GM12878 (cell line): ENCODE measurements at regions not wholly inside any gene's neighbourhood (a gene's known extent, or its start where the extent isn't known, plus 50 kb on each side); places are given as distances from the start of the nearest gene placed in this dataset.

Experiments
- ATAC-seq: fragments of 200-7000 bp; cut with Tn5 transposase; 3 replicates; pipeline ENCODE4 v1.9.1; 2020; ENCODE audit warnings: mild to moderate bottlenecking, moderate library complexity
- BruUV-seq: library from RNA; stranded (reverse); fragments of 400-500 nt; replicated peaks from 2 replicates; lab custom pipeline; 2021; lab: Mats Ljungman, UMichigan
- CTCF ChIA-PET: fragments of 300-600 bp; sonication (Branson Sonifier 250); formaldehyde crosslinking; extraction: SDS; loops from one replicate; lab custom pipeline; 2021; ENCODE audit warnings: inconsistent platforms; lab: Yijun Ruan, JAX
- POLR2A ChIA-PET: fragments of 350-600 bp; formaldehyde crosslinking; extraction: SDS; loops from one replicate; lab custom pipeline; 2021; ENCODE audit warnings: inconsistent platforms; lab: Charles Lee
- RAD21 ChIA-PET: fragments of 300-600 bp; sonication (Branson Sonifier 250); formaldehyde crosslinking; loops from one replicate; lab custom pipeline; 2023; ENCODE audit warnings: antibody characterized with exemption; ENCODE audit not compliant: unreplicated experiment; lab: Charles Lee
- SMC1A ChIA-PET: fragments of 300-600 bp; sonication (Branson Sonifier 250); formaldehyde crosslinking; loops from one replicate; lab custom pipeline; 2023; ENCODE audit not compliant: unreplicated experiment, uncharacterized antibody; lab: Charles Lee
- DNase-seq: peaks from one replicate; pipeline ENCODE4 v3.0.0-alpha.2; 2011; ENCODE audit warnings: low read depth, low spot score
- FAIRE-seq: peaks from 3 replicates; lab custom pipeline; 2011; peaks lifted over from hg19 to GRCh38; lab: Jason Lieb, UNC
- H2AFZ ChIP-seq: 2 replicates; pipeline ENCODE4 v1.6.0; 2011; ENCODE audit warnings: low read depth, low read length, control low read depth; ENCODE audit not compliant: control insufficient read depth
- H3K27ac ChIP-seq: 2 replicates; pipeline ENCODE4 v1.5.1; 2011; ENCODE audit warnings: control low read depth; ENCODE audit not compliant: control insufficient read depth, insufficient read depth
- H3K27me3 ChIP-seq, 2 experiments: replicated peaks in 1 of 2; 2 replicates each; pipeline versions ENCODE4 v1.6.0 to v1.6.1; 2011; ENCODE audit warnings: low read length in 1 of 2; ENCODE audit not compliant: control insufficient read depth in 2 of 2, insufficient read depth in 2 of 2
- H3K36me3 ChIP-seq, 2 experiments: 2 replicates each; pipeline ENCODE4 v1.5.1; 2011; ENCODE audit warnings: low read length in 1 of 2; ENCODE audit not compliant: control insufficient read depth in 2 of 2, insufficient read depth in 2 of 2
- H3K4me1 ChIP-seq: 2 replicates; pipeline ENCODE4 v1.6.1; 2011; ENCODE audit warnings: mild to moderate bottlenecking, low read length, moderate library complexity, mixed read lengths; ENCODE audit not compliant: control insufficient read depth, insufficient read depth
- H3K4me2 ChIP-seq: 2 replicates; pipeline ENCODE4 v1.6.0; 2011; ENCODE audit warnings: control low read depth; ENCODE audit not compliant: control insufficient read depth, insufficient read depth
- H3K4me3 ChIP-seq: fragments of 200-600 bp; sonication (generic); 2 replicates; pipeline ENCODE4 v1.5.1; 2016
- H3K79me2 ChIP-seq: 2 replicates; pipeline ENCODE4 v1.6.0; 2011; ENCODE audit warnings: low read length; ENCODE audit not compliant: control insufficient read depth, insufficient read depth
- H3K9ac ChIP-seq: 2 replicates; pipeline ENCODE4 v1.8.0; 2011; ENCODE audit warnings: low read length, control low read depth, mixed read lengths; ENCODE audit not compliant: control insufficient read depth, insufficient read depth
- H3K9me3 ChIP-seq: replicated peaks from 3 replicates; pipeline ENCODE4 v1.5.1; 2011; ENCODE audit warnings: mild to moderate bottlenecking, low read length; ENCODE audit not compliant: control insufficient read depth, insufficient read depth
- H4K20me1 ChIP-seq: 2 replicates; pipeline ENCODE4 v1.6.0; 2011; ENCODE audit not compliant: control insufficient read depth, insufficient read depth
- CREB1 ChIP-seq: IDR thresholded peaks from 2 replicates; pipeline ENCODE4 v1.6.1; 2012; ENCODE audit warnings: low read depth, mild to moderate bottlenecking, inconsistent platforms
- E2F4 ChIP-seq: IDR thresholded peaks from 2 replicates; pipeline ENCODE4 v1.6.1; 2012; ENCODE audit warnings: low read depth, low read length, improper control_type of control experiment
- FOXK2 ChIP-seq: fragments of 450-650 bp; IDR thresholded peaks from 2 replicates; pipeline ENCODE4 v1.6.1; 2017; ENCODE audit warnings: mild to moderate bottlenecking, moderate library complexity
- HDAC6 ChIP-seq: fragments of 200-600 bp; sonication (generic); IDR thresholded peaks from one replicate; pipeline ENCODE4 v1.8.0; 2017; ENCODE audit warnings: antibody characterized with exemption; ENCODE audit not compliant: unreplicated experiment
- IRF4 ChIP-seq: IDR thresholded peaks from 2 replicates; pipeline ENCODE4 v1.6.1; 2011; ENCODE audit warnings: low read depth, low read length
- SKIL ChIP-seq: fragments of 450-650 bp; IDR thresholded peaks from 2 replicates; pipeline ENCODE4 v1.6.1; 2017; ENCODE audit warnings: mild to moderate bottlenecking, low read depth, inconsistent platforms; ENCODE audit not compliant: poor library complexity, severe bottlenecking
- SMAD5 ChIP-seq: IDR thresholded peaks from 2 replicates; pipeline ENCODE4 v1.6.1; 2016; ENCODE audit warnings: antibody characterized with exemption, low read depth
- TAF1 ChIP-seq: IDR thresholded peaks from 2 replicates; pipeline ENCODE4 v1.6.1; 2011; ENCODE audit warnings: mild to moderate bottlenecking, low read depth, low read length, borderline replicate concordance
- TBL1XR1 ChIP-seq: IDR thresholded peaks from 2 replicates; pipeline ENCODE4 v1.6.1; 2012; ENCODE audit warnings: low read depth, low read length, improper control_type of control experiment
- TCF12 ChIP-seq: IDR thresholded peaks from 2 replicates; pipeline ENCODE4 v1.6.1; 2011; ENCODE audit warnings: low read depth, mild to moderate bottlenecking, low read length
- TCF7 ChIP-seq: IDR thresholded peaks from 2 replicates; pipeline ENCODE4 v1.6.1; 2014; ENCODE audit warnings: antibody characterized with exemption, borderline replicate concordance
- WGBS: methylation state at CpG from one replicate; pipeline ENCODE4 v1.1.6; 2016; ENCODE audit warnings: low lambda C conversion rate; ENCODE audit not compliant: insufficient replicate concordance, insufficient coverage; ENCODE audit errors: missing lambda C conversion rate; 5-methylcytosine and 5-hydroxymethylcytosine counted together
- in situ Hi-C: fragments of 300-500 bp; cut with MboI; formaldehyde crosslinking; loops from 9 replicates; pipeline ENCODE4 v1.14.3; 2018; ENCODE audit warnings: mixed read lengths
- intact Hi-C: fragments of 100-400 bp; cut with micrococcal nuclease; formaldehyde crosslinking; loops from one replicate; pipeline ENCODE4 v1.14.2; 2022; ENCODE audit not compliant: unreplicated experiment

DNA sequence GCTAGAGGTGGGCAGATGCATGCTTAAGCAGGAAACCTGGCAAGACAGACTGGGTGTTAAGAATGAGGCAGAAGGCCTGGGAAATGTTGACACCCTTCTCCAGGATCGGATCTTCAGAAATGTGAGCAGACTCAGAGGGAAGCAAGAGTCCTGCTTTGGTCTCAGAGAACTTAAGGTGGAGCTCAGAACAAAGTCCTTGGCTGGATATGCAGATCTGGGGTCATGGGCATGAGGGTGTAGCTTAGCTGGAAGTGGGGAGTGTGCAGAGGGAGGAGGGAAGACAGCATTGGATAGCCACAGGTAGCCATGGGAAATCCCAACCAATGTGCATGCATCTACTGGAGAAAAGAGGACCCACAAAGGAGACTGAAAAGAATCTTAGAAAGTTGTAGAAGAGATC is 58.6 kb upstream of the CDON start:
- TF ChIP-seq TBL1XR1, result no peak
- no peak for TF ChIP-seq HDAC6
- no peak for TF ChIP-seq TCF7
- TF ChIP-seq E2F4, result no peak
- TF ChIP-seq SKIL, result no peak
- TF ChIP-seq IRF4, result no peak
- TF ChIP-seq TCF12, result no peak
- TF ChIP-seq CREB1, result no peak
- no peak for TF ChIP-seq SMAD5
- no peak for TF ChIP-seq TAF1
- TF ChIP-seq FOXK2, result no peak
- TF ChIP-seq, all 136 proteins: peak for 0
- ChIA-PET RAD21 (no interaction called here), SMC1A (no interaction called here), CTCF (no interaction called here), POLR2A (no interaction called here)
- 8% methylated on average over 1 of the region's 1 CpG for WGBS
- H3K79me2 ChIP-seq, result no peaks in the 10 kb centered on the region
- no peak overlapping the region for H3K4me2 ChIP-seq
- no peak for DNase-seq
- H4K20me1 ChIP-seq, result no peaks in the 10 kb centered on the region
- in situ Hi-C loops, result no loop called here
- H3K27me3 ChIP-seq, result no peaks in the 10 kb centered on the region
- BruUV-seq, result no TSS peak
- H3K9ac ChIP-seq, result no peak overlapping the region
- no peak overlapping the region for H3K4me3 ChIP-seq
- H3K4me1 ChIP-seq, result no peaks in the 10 kb centered on the region
- intact Hi-C loops, result no loop called here
- no peaks in the 10 kb centered on the region for H3K9me3 ChIP-seq
- H3K27ac ChIP-seq, result no peak overlapping the region
- no peak overlapping the region for H2AFZ ChIP-seq
- ATAC-seq, result no peak
- FAIRE-seq, result no peak
- H3K36me3 ChIP-seq, result no peaks in the 10 kb centered on the region
